Testis (tissue), 2 donors: ENCODE measurements at regions not wholly inside any gene's neighbourhood (a gene's known extent, or its start where the extent isn't known, plus 50 kb on each side); places are given as distances from the start of the nearest gene placed in this dataset.

ENCODE experiments used
- CTCF ChIP-seq, 3 experiments: fragments of 450-650 bp in 2 of 3; fragments of 200-600 bp in 1 of 3; sonication (generic) in 1 of 3; IDR thresholded peaks; one replicate each; pipeline ENCODE4 v1.5.1; 2016 to 2019; ENCODE audit warnings: antibody characterized with exemption in 3 of 3, mild to moderate bottlenecking in 2 of 3, moderate library complexity in 1 of 3
- POLR2A ChIP-seq: fragments of 450-650 bp; IDR thresholded peaks from one replicate; pipeline ENCODE4 v1.6.1; 2017; ENCODE audit warnings: antibody characterized with exemption, mild to moderate bottlenecking, moderate library complexity

- TF ChIP-seq CTCF (IDR thresholded peaks at IDR 0.05): no peak
- TF ChIP-seq POLR2A: no peak
These were observed 294.3 kb upstream of the FBXO33 start for GRCh38 chr14:39726563-39726962.
